OCI-LY7 (cell line): ENCODE measurements at regions not wholly inside any gene's neighbourhood (a gene's known extent, or its start where the extent isn't known, plus 50 kb on each side); places are given as distances from the start of the nearest gene placed in this dataset.

Experiments
- BruUV-seq: library from RNA; stranded (reverse); fragments of 400-500 nt; replicated peaks from 2 replicates; lab custom pipeline; 2021; lab: Mats Ljungman, UMichigan
- CTCF ChIA-PET: fragments of 300-600 bp; sonication (Branson Sonifier 250); formaldehyde crosslinking; loops from one replicate; lab custom pipeline; 2022; ENCODE audit warnings: antibody characterized with exemption; ENCODE audit not compliant: unreplicated experiment; lab: Charles Lee
- POLR2A ChIA-PET: fragments of 300-600 bp; sonication (Branson Sonifier 250); formaldehyde crosslinking; loops from one replicate; lab custom pipeline; 2022; ENCODE audit warnings: antibody characterized with exemption; lab: Charles Lee
- DNase-seq: peaks from one replicate; pipeline ENCODE4 v3.0.0-alpha.2; 2015; ENCODE audit warnings: low spot score
- H2AFZ ChIP-seq: fragments of 200-600 bp; sonication (generic), shearing (Covaris generic); 2 replicates; pipeline ENCODE4 v1.6.1; 2014; ENCODE audit warnings: mild to moderate bottlenecking, antibody characterized with exemption, low read length, moderate library complexity
- H3K27ac ChIP-seq: fragments of 200-600 bp; sonication (generic); 2 replicates; pipeline ENCODE4 v1.5.1; 2014; ENCODE audit warnings: mixed run types, low read depth, mild to moderate bottlenecking, moderate library complexity, low read length, inconsistent platforms; ENCODE audit not compliant: poor library complexity, severe bottlenecking
- H3K36me3 ChIP-seq: fragments of 200-600 bp; sonication (generic); 2 replicates; pipeline ENCODE4 v1.6.1; 2014; ENCODE audit warnings: mild to moderate bottlenecking, antibody characterized with exemption, low read length, moderate library complexity, mixed read lengths; ENCODE audit not compliant: insufficient read depth
- H3K4me1 ChIP-seq: fragments of 200-600 bp; sonication (generic); 2 replicates; pipeline ENCODE4 v1.5.1; 2014; ENCODE audit warnings: mild to moderate bottlenecking, low read length; ENCODE audit not compliant: insufficient read depth, poor library complexity, severe bottlenecking
- H3K4me2 ChIP-seq: fragments of 200-600 bp; sonication (generic); 2 replicates; pipeline ENCODE4 v1.6.1; 2014; ENCODE audit warnings: mild to moderate bottlenecking, low read length
- H3K4me3 ChIP-seq: fragments of 200-600 bp; sonication (generic); 2 replicates; pipeline ENCODE4 v1.5.1; 2014; ENCODE audit warnings: mild to moderate bottlenecking, low read depth, low read length; ENCODE audit not compliant: poor library complexity, severe bottlenecking
- H3K79me2 ChIP-seq: fragments of 200-600 bp; sonication (generic); 2 replicates; pipeline ENCODE4 v1.6.1; 2016; ENCODE audit warnings: low read depth, mild to moderate bottlenecking, low read length, moderate library complexity, mixed read lengths; ENCODE audit not compliant: insufficient read depth
- H3K9me2 ChIP-seq: fragments of 200-600 bp; sonication (generic); 2 replicates; pipeline ENCODE4 v1.6.1; 2016; ENCODE audit warnings: mild to moderate bottlenecking, low read length, mixed read lengths; ENCODE audit not compliant: insufficient read depth
- H3K9me3 ChIP-seq: fragments of 200-600 bp; sonication (generic); 2 replicates; pipeline ENCODE4 v1.6.1; 2014; ENCODE audit warnings: mild to moderate bottlenecking, mixed run types, low read length, mixed read lengths
- H4K20me1 ChIP-seq: fragments of 200-600 bp; sonication (generic); 2 replicates; pipeline ENCODE4 v1.6.1; 2014; ENCODE audit warnings: mild to moderate bottlenecking, antibody characterized with exemption, low read length, moderate library complexity, mixed read lengths; ENCODE audit not compliant: insufficient read depth
- EZH2phosphoT487 ChIP-seq: fragments of 200-600 bp; sonication (generic); IDR thresholded peaks from 2 replicates; pipeline ENCODE4 v1.6.1; 2018; ENCODE audit warnings: low read depth, borderline replicate concordance, mild to moderate bottlenecking, mixed run types, antibody characterized with exemption, low read length, moderate library complexity, mixed read lengths
- intact Hi-C: fragments of 100-400 bp; cut with micrococcal nuclease; formaldehyde crosslinking; loops from one replicate; pipeline ENCODE4 v1.10.0; 2022; ENCODE audit not compliant: unreplicated experiment
- TF ChIP-seq, protein P1 (sequence below): fragments of 200-600 bp; sonication (generic); conservative IDR thresholded peaks from 2 replicates; pipeline ENCODE4 v1.5.1; 2014; ENCODE audit warnings: mild to moderate bottlenecking, antibody characterized with exemption, low read length, moderate library complexity, mixed read lengths

DNA sequence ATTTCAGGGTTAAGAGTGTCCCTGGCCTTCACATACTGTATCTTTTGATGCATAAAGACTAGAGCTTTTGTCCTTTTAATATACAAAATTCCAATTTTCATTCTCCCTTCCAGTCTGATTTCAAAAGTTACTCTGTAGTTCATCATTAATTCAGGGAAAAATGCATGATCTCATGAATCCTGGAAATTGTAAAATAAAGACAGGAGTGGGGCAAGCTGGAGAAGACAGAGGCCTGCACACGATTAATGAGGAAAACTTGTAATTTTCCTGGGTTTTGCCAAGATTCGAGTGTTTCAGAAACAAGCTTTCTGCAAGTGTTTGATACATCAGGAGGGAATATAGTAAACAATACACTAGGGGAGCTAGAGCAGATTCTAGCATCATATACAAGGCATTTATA, 947.9 kb downstream of the FAT4 start:
- intact Hi-C loops: no loop called here
- TF ChIP-seq EZH2phosphoT487: no peak
- TF ChIP-seq, protein P1, sequence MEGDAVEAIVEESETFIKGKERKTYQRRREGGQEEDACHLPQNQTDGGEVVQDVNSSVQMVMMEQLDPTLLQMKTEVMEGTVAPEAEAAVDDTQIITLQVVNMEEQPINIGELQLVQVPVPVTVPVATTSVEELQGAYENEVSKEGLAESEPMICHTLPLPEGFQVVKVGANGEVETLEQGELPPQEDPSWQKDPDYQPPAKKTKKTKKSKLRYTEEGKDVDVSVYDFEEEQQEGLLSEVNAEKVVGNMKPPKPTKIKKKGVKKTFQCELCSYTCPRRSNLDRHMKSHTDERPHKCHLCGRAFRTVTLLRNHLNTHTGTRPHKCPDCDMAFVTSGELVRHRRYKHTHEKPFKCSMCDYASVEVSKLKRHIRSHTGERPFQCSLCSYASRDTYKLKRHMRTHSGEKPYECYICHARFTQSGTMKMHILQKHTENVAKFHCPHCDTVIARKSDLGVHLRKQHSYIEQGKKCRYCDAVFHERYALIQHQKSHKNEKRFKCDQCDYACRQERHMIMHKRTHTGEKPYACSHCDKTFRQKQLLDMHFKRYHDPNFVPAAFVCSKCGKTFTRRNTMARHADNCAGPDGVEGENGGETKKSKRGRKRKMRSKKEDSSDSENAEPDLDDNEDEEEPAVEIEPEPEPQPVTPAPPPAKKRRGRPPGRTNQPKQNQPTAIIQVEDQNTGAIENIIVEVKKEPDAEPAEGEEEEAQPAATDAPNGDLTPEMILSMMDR: no peak
- Histone ChIP-seq H4K20me1 (no peaks in the 10 kb centered on the region), H2AFZ (no peak overlapping the region), H3K4me2 (no peak overlapping the region), H3K4me1 (no peaks in the 10 kb centered on the region), H3K9me3 (no peaks in the 10 kb centered on the region), H3K9me2 (no peaks in the 10 kb centered on the region), H3K79me2 (no peaks in the 10 kb centered on the region), H3K4me3 (no peak overlapping the region), H3K36me3 (no peaks in the 10 kb centered on the region), H3K27ac (no peak overlapping the region)
- DNase-seq: no peak
- no TSS peak for BruUV-seq
- CTCF ChIA-PET: no interaction called here
- POLR2A ChIA-PET: no interaction called here

DNA sequence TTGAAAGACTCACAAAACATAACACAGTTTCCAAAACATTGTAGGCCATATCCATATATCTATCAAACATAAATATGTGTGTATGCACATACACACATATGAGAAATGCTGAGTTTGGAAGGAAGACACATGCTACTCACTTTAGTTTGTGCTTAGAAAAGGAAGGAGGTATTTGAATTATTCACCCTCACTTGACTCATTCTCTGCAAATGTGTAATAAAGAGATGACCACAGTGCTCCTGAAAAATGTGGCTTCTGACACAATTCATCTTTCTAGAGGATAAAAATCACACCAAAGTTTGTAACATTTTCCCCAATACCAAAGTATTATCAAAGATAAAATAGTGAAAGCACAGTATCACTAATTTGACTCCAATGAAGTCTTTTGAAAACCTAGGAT, 950.1 kb downstream of the FAT4 start:
- no peaks in the 10 kb centered on the region for H3K36me3 ChIP-seq
- no peaks in the 10 kb centered on the region; the same call in 1 of the 2 replicates for H3K9me2 ChIP-seq
- no peak overlapping the region for H3K4me3 ChIP-seq
- no peaks in the 10 kb centered on the region for H3K9me3 ChIP-seq
- H3K27ac ChIP-seq: no peak overlapping the region
- intact Hi-C loops: no loop called here
- H2AFZ ChIP-seq: no peak overlapping the region
- no peaks in the 10 kb centered on the region for H4K20me1 ChIP-seq
- H3K4me1 ChIP-seq: no peaks in the 10 kb centered on the region
- BruUV-seq: no TSS peak
- no peaks in the 10 kb centered on the region for H3K79me2 ChIP-seq
- no peak overlapping the region for H3K4me2 ChIP-seq
- ChIA-PET CTCF (no interaction called here), POLR2A (interaction anchor here (0.6 kb wide), 1 partner anchor 1834 kb away, joined by 3 read pairs; no protein-coding TSS in a partner anchor)
- TF ChIP-seq, protein P1: no peak
- TF ChIP-seq EZH2phosphoT487: no peak
- DNase-seq: no peak

DNA sequence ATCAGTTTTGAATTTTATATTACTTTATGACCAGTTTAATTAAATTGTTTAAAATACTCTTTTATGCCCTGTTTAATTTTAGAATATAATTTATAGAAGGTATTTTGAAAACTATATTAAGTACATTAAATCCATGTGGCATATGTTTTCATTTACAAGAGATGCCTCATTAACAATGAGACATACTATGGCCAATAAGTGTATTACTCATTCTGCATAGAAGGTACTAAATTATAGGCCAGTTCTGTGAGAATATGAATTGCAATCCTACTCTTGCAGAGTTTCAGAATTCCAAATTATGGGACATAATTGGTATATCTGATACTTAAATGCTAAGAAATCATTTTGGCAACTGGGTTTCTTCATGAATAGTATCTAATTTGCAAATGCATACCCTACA, 951.1 kb downstream of the FAT4 start:
- CTCF ChIA-PET: no interaction called here
- H3K4me1 ChIP-seq: no peaks in the 10 kb centered on the region
- no peak for TF ChIP-seq EZH2phosphoT487
- TF ChIP-seq, protein P1: no peak
- no peak overlapping the region for H3K4me3 ChIP-seq
- H3K9me2 ChIP-seq: no peaks in the 10 kb centered on the region; the same call in 1 of the 2 replicates
- H3K4me2 ChIP-seq: no peak overlapping the region
- DNase-seq: no peak
- no peaks in the 10 kb centered on the region for H3K9me3 ChIP-seq
- no peaks in the 10 kb centered on the region for H3K79me2 ChIP-seq
- H3K36me3 ChIP-seq: no peaks in the 10 kb centered on the region
- POLR2A ChIA-PET: no interaction called here
- BruUV-seq: no TSS peak
- H2AFZ ChIP-seq: no peak overlapping the region
- intact Hi-C loops: no loop called here
- H3K27ac ChIP-seq: no peak overlapping the region
- no peaks in the 10 kb centered on the region for H4K20me1 ChIP-seq
